Right atrium auricular region (tissue), 2 donors: ENCODE measurements at regions not wholly inside any gene's neighbourhood (a gene's known extent, or its start where the extent isn't known, plus 50 kb on each side); places are given as distances from the start of the nearest gene placed in this dataset.
"Not testable (repeated sequence)": the region's sequence is repeated elsewhere in the genome, so short reads cannot be mapped to it uniquely, and the experiment has no call there.

Source experiments
- DNase-seq: peaks from one replicate; pipeline ENCODE4 v3.0.0-alpha.2; 2019; ENCODE audit warnings: low spot score
- H3K27ac ChIP-seq, 2 donors: fragments of 200-600 bp; sonication (generic); 1 replicate in 1 of 2; 2 replicates in 1 of 2; pipeline ENCODE4 v1.5.1; 2016 to 2019
- H3K27me3 ChIP-seq, 2 donors: fragments of 200-600 bp; sonication (generic); one replicate each; pipeline versions ENCODE4 v1.5.1 to v1.6.0; 2017 to 2019
- H3K36me3 ChIP-seq: fragments of 200-600 bp; sonication (generic); one replicate; pipeline ENCODE4 v1.5.1; 2016
- H3K4me1 ChIP-seq, 2 donors: fragments of 200-600 bp; sonication (generic); one replicate each; pipeline versions ENCODE4 v1.5.1 to v1.6.0; 2017 to 2019
- H3K4me3 ChIP-seq, 2 donors: fragments of 200-600 bp; sonication (generic); 1 replicate in 1 of 2; 2 replicates in 1 of 2; pipeline ENCODE4 v1.5.1; 2017 to 2019; ENCODE audit warnings: mild to moderate bottlenecking in 1 of 2, moderate library complexity in 1 of 2
- H3K9me3 ChIP-seq, 2 donors: fragments of 200-600 bp; sonication (generic); one replicate each; pipeline ENCODE4 v1.5.1; 2019
- CTCF ChIP-seq, 2 donors: fragments of 200-600 bp; sonication (generic); IDR thresholded peaks; one replicate each; pipeline ENCODE4 v1.5.1; 2019; ENCODE audit warnings: antibody characterized with exemption in 2 of 2

DNA sequence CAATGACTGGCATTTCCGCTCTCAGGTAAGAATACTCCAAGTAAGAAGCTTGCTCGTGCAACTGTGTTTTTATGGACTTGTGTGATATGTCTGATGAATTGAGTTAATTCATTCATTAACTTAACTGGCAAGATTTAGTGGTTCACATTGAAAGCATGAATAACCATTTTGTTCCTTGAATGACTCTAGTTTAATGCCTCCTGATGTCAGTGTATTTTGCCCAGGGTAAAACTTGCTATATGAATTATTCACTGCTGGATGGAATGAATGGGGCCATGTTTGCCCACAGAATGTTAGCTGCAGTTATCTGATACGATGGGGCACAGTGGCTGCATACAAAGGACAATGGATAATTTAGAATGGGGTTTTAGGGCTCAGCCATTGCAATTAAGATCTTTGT lies 124.1 kb downstream of the ZNF365 start:
- no peak overlapping the region for H3K4me3 ChIP-seq
- DNase-seq: no peak

GRCh38 chr10:62500116-62500515 lies 125.9 kb downstream of the ZNF365 start:
- not testable (repeated sequence) for H3K36me3 ChIP-seq, H3K9me3 ChIP-seq, H3K27ac ChIP-seq, H3K27me3 ChIP-seq, H3K4me3 ChIP-seq, H3K4me1 ChIP-seq, DNase-seq

More for the DNA sequence above, 124.1 kb downstream of the ZNF365 start:
- Histone ChIP-seq H3K36me3 (no peaks in the 10 kb centered on the region), H3K4me1 (no peaks in the 10 kb centered on the region), H3K27ac (no peak overlapping the region), H3K27me3 (no peaks in the 10 kb centered on the region), H3K9me3 (no peaks in the 10 kb centered on the region)
- TF ChIP-seq CTCF (IDR thresholded peaks at IDR 0.05): no peak

GRCh38 chr10:62501547-62501946 lies 127.4 kb downstream of the ZNF365 start:
- Histone ChIP-seq H3K4me3 (no peak overlapping the region), H3K27me3 (no peaks in the 10 kb centered on the region), H3K9me3 (no peaks in the 10 kb centered on the region), H3K36me3 (no peaks in the 10 kb centered on the region), H3K4me1 (no peaks in the 10 kb centered on the region), H3K27ac (no peak overlapping the region)
- DNase-seq: no peak
- no peak for TF ChIP-seq CTCF (IDR thresholded peaks at IDR 0.05)

DNA sequence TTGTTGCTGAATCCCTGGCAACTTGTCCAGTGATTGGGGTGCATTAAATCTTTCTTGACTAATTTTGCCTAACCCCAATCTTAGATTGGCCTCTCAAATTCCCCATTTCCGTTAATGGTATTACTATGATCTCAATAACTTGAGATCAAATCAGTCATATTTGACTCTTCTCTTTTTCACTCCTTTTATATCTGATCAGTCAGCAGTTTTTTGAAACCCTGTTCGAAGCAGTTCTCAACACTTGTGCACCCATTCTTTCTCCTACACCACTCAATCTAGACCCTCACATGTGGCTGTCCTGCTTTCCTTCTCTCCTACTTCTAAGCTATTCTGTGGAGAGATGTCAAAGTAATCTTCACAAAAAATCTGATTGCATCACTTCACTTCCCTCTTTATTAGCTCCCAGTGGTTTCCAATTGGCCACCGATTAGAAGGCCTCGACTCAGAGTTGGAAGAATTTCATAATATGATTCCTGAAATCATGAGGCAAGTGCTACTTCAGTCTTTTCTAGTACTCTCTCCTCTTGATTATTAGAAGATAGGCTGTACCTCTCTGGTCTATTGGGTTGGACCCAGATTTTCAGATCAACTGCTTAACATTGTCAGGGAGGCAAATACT lies 128.9 kb downstream of the ZNF365 start:
- Histone ChIP-seq H3K36me3 (no peaks in the 10 kb centered on the region), H3K9me3 (no peaks in the 10 kb centered on the region), H3K4me1 (no peaks in the 10 kb centered on the region), H3K27ac (no peak overlapping the region), H3K27me3 (no peaks in the 10 kb centered on the region), H3K4me3 (no peak overlapping the region)
- TF ChIP-seq CTCF (IDR thresholded peaks at IDR 0.05): no peak
- DNase-seq: no peak

DNA sequence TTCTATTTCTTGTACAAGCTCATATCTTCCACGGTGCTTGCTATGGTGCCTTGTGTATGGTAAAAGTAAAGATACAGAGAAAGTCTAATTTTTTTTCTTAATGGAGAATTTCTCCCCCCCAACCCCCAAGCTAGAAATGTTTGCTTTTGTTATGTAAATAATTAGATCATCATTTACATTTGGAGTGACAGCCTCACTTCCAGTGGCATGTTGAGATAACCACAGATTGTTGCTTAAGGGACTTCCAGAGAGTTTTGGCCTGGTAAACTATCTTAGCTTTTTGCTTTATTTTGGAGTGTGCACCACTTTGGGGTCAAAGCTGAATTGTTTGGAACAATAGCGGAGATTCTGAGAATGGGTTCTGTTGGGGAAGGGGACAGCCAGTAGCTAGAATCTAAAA lies 129.7 kb downstream of the ZNF365 start:
- TF ChIP-seq CTCF (IDR thresholded peaks at IDR 0.05): no peak
- H3K4me3 ChIP-seq: no peak overlapping the region
- no peak for DNase-seq
- H3K27ac ChIP-seq: no peak overlapping the region
- no peaks in the 10 kb centered on the region for H3K27me3 ChIP-seq
- H3K9me3 ChIP-seq: no peaks in the 10 kb centered on the region
- no peaks in the 10 kb centered on the region for H3K4me1 ChIP-seq
- H3K36me3 ChIP-seq: no peaks in the 10 kb centered on the region

- Histone ChIP-seq H3K27me3 (no peaks in the 10 kb centered on the region), H3K4me3 (no peak overlapping the region), H3K9me3 (no peaks in the 10 kb centered on the region), H3K27ac (no peak overlapping the region), H3K4me1 (no peaks in the 10 kb centered on the region), H3K36me3 (no peaks in the 10 kb centered on the region)
- DNase-seq: no peak
- no peak for TF ChIP-seq CTCF (IDR thresholded peaks at IDR 0.05)
These were observed 132.2 kb downstream of the ZNF365 start for GRCh38 chr10:62506371-62506770.
